ENCODE measurements at regions not wholly inside any gene's neighbourhood (a gene's known extent, or its start where the extent isn't known, plus 50 kb on each side); places are given as distances from the start of the nearest gene placed in this dataset.

DNA sequence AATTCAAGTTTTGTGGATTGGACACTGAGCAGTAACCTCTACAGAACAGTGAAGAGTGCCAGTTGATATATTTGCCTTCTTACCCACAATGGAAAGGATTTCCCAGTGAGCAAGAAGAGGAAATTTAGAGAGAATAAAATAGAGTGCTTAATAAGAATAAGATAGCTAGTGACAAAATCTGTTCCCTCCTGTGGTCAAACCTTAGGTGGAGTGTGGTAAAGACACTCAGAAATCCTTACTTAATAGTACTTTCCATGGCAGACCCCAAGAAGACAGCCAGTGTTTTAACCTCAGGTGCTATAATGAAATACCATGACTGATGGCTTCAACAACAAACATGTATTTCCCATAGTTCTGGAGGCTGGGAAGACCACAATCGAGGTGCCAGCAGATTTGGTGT is 108.4 kb upstream of the TNFAIP3 start:
- DNase-seq (ENCODE audit: low read depth in 1 of 2, low spot score in 2 of 2): no peak
- POLR2A ChIA-PET (ENCODE audit: partially characterized antibody): no interaction called here
- Histone ChIP-seq H3K4me1 (replicated peaks in 1 of 4; ENCODE audit: control insufficient read depth in 3 of 4, insufficient read depth in 4 of 4, low read length in 3 of 4) (no peaks in the 10 kb centered on the region), H2AFZ (ENCODE audit: low read length) (no peak overlapping the region), H3K79me2 (ENCODE audit: control insufficient read depth in 1 of 2, insufficient read depth in 2 of 2, low read length in 2 of 2) (no peaks in the 10 kb centered on the region), H3K4me2 (ENCODE audit: insufficient read depth in 1 of 2, low read depth in 2 of 2, low read length in 2 of 2) (no peak overlapping the region), H3K23me2 (ENCODE audit: low read depth, low read length) (no peaks in the 10 kb centered on the region), H3K56ac (replicated peaks; ENCODE audit: insufficient read length, low read depth, low read length) (no peak overlapping the region), H3K36me3 (ENCODE audit: control insufficient read depth in 2 of 4, insufficient read depth in 4 of 4, low read length in 3 of 4) (no peaks in the 10 kb centered on the region), H3K9me3 (ENCODE audit: insufficient read depth in 2 of 2, low read depth in 1 of 2, low read length in 1 of 2) (no peaks in the 10 kb centered on the region), H2BK120ac (replicated peaks; ENCODE audit: low read depth, low read length) (no peak overlapping the region), H3K9ac (replicated peaks in 1 of 4; ENCODE audit: extremely low read depth in 1 of 4, low read depth in 3 of 4, low read length in 3 of 4) (no peak overlapping the region), H4K5ac (ENCODE audit: insufficient read length, low read depth, low read length) (no peak overlapping the region), H2BK12ac (ENCODE audit: low read depth, low read length) (no peak overlapping the region), H2BK5ac (ENCODE audit: low read depth, low read length) (no peak overlapping the region), H3K27ac (ENCODE audit: low read depth, low read length) (no peak overlapping the region), H3K27me3 (replicated peaks in 1 of 4; ENCODE audit: control insufficient read depth in 3 of 4, extremely low read depth in 1 of 4, insufficient read depth in 3 of 4, low read length in 3 of 4) (no peaks in the 10 kb centered on the region), H3K4ac (replicated peaks; ENCODE audit: insufficient read length, low read depth, low read length) (no peak overlapping the region), H4K8ac (ENCODE audit: extremely low read depth, insufficient read depth, low read length) (no peak overlapping the region), H4K91ac (replicated peaks; ENCODE audit: insufficient read length, low read length) (no peak overlapping the region), H4K20me1 (replicated peaks in 1 of 2; ENCODE audit: control insufficient read depth in 1 of 2, insufficient read depth in 2 of 2, low read length in 2 of 2) (no peaks in the 10 kb centered on the region), H3K23ac (ENCODE audit: insufficient read length) (no peak overlapping the region), H3K14ac (ENCODE audit: insufficient read length) (no peak overlapping the region), H2BK20ac (ENCODE audit: low read length) (no peak overlapping the region), H3K79me1 (ENCODE audit: low read depth, low read length) (no peaks in the 10 kb centered on the region), H2AK5ac (ENCODE audit: low read depth, low read length) (no peak overlapping the region), H2BK15ac (ENCODE audit: low read length) (no peak overlapping the region), H3K4me3 (ENCODE audit: extremely low read depth in 1 of 4, insufficient read depth in 2 of 4, low read depth in 3 of 4, low read length in 4 of 4) (no peak overlapping the region), H3K18ac (ENCODE audit: extremely low read depth, low read length) (no peak overlapping the region)
- CTCF ChIA-PET (ENCODE audit: partially characterized antibody): interaction anchor here (0.6 to 1.8 kb wide), 3 partner anchors 14 to 66 kb away, joined by 3 to 7 read pairs (median 6); no protein-coding TSS in a partner anchor
- WGBS, 2 experiments (ENCODE audit: extremely low coverage in 1 of 2, insufficient coverage in 1 of 2, insufficient read length in 1 of 2, insufficient replicate concordance in 2 of 2, low coverage in 1 of 2, low lambda C conversion rate in 2 of 2, missing lambda C conversion rate in 1 of 2): 80% methylated on average over 1 of the region's 1 CpG; no CpG with 5 or more reads in 1 of the 2 experiments
- no peak for FAIRE-seq
- TF ChIP-seq, protein P1, sequence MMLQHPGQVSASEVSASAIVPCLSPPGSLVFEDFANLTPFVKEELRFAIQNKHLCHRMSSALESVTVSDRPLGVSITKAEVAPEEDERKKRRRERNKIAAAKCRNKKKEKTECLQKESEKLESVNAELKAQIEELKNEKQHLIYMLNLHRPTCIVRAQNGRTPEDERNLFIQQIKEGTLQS (IDR thresholded peaks at IDR 0.05; ENCODE audit: insufficient read depth, low read depth, low read length): no peak
- TF ChIP-seq CEBPB (IDR thresholded peaks at IDR 0.05; ENCODE audit: low read depth, low read length) (no peak), POLR2A (IDR thresholded peaks at IDR 0.05; ENCODE audit: control extremely low read depth in 1 of 2, low read depth in 2 of 2, low read length in 2 of 2) (no peak), TAF7 (optimal IDR thresholded peaks at IDR 0.05; ENCODE audit: borderline replicate concordance, low read depth, low read length) (no peak)
- TF ChIP-seq, protein P2, sequence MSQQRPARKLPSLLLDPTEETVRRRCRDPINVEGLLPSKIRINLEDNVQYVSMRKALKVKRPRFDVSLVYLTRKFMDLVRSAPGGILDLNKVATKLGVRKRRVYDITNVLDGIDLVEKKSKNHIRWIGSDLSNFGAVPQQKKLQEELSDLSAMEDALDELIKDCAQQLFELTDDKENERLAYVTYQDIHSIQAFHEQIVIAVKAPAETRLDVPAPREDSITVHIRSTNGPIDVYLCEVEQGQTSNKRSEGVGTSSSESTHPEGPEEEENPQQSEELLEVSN (IDR thresholded peaks at IDR 0.05): no peak

Measured in H1 (cell line).